GM19328 (cell line): ENCODE measurements at regions not wholly inside any gene's neighbourhood (a gene's known extent, or its start where the extent isn't known, plus 50 kb on each side); places are given as distances from the start of the nearest gene placed in this dataset.
A peak's percentile ranks its signal among the peaks of the same experiment; 100 is the strongest.

Experiments
- ATAC-seq: cut with Tn5 transposase; IDR thresholded peaks from one replicate; pipeline ENCODE4 v1.9.1; 2021; ENCODE audit warnings: mild to moderate bottlenecking, moderate library complexity; ENCODE audit not compliant: unreplicated experiment

DNA sequence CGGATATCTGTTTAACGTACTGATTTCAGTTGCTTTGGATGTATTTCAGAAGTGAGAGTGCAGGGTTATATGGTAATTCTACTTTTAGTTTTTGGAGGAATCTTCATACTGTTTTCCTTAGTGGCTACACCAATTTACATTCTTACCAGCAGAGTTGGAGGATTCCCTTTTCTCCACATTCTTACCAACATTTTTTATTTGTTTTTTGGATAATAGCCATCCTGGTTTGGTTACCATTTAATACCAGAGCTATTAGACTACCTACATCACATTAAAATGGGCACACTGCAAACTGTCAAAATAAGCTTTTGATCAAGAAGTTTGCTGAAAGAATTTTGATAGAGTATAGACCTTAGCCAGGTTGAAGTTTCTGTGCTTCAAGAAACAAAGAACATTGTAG lies 217.2 kb upstream of the CFAP20DC start:
- no peak for ATAC-seq

DNA sequence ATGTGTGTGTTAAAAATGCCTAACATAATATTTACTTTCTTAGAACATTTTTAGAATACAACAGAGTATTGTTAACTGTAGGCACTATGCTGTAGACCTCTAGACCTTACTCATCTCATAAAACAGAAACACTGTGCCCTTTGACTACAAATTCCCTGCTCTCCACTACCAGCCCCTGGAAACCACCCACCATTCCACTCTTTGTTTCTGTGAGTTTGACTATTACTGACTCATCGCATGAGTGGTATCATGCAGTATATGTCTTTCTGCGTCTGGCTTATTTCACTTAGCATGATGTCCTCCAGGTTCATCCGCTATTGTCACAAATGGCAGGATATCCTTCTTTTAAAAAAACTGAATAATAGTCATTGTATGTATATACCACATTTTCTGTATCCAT lies 216.7 kb upstream of the CFAP20DC start:
- no peak for ATAC-seq

DNA sequence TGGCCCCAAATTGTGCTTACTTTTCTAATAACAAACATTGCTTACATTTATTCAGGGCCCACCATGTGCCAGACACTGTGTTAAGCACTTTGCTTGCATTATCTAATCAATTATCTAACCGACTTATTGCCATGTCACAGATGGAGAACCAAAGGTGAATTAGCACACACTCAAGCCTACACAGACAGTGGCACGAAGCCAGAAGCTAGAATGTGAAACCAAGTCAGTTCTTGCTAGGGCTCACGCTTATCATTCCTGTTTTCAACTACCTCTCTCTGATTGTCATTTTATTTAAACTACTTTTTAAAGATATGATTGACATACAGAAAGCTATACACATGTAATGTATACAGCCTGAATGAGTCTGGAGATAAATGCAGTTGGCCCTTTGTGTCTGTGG lies 215.7 kb upstream of the CFAP20DC start:
- no peak for ATAC-seq

DNA sequence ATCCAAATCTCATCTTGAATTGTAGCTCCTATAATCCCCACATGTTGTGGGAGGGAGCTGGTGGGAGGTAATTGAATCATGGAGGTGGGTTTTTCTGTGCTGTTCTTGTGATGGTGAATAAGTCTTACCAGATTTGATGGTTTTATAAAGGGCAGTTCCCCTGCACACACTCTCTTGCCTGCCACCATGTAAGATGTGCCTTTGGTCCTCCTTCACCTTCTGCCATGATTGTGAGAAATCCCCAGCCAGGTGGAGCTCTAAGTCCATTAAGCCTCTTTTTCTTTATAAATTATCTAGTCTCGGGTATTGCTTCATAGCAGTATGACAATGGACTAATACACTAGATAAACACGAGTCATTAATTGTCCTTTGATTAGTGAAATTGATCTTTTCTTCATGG lies 214.5 kb upstream of the CFAP20DC start:
- no peak for ATAC-seq

DNA sequence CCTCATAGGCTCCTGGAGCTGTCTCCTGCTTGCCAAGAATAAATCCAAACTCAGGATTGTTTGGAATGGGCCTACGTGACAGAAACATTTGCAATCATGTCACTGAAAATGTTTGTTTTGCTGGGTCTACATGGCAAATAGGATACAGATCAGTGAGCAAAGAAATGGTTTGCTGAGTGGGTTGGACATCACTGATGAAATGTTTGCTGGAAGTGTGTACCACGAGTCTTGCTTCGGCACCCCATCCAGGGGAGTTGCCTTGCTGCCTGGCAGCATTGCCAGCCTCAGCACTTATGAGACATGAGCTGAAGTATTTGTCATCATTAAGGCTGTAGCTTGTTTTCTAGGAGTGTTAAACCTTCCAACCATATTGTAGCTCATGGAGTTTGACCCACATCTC lies 213.3 kb upstream of the CFAP20DC start:
- no peak for ATAC-seq

DNA sequence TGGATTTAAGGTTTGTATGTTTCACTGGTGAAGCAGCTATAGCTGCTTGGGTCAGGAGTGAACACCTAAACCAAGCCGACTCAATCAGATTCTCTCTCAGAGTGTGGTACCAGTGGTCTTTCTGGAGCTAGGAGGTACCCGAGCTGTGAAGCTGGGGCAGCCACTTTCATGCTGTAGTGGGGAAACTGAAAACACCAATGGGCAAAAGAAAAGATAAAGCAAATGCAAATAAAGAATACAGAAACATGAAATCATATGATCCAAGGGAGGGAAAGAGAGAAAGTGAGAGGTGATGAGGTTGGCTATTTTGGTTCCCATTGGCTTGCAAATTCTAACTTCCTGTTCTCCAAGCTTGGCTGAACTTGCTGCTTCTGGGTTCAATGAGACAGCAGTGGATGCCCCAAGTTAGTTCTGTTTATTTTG lies 212.3 kb upstream of the CFAP20DC start:
- peak; percentile 76 for ATAC-seq

DNA sequence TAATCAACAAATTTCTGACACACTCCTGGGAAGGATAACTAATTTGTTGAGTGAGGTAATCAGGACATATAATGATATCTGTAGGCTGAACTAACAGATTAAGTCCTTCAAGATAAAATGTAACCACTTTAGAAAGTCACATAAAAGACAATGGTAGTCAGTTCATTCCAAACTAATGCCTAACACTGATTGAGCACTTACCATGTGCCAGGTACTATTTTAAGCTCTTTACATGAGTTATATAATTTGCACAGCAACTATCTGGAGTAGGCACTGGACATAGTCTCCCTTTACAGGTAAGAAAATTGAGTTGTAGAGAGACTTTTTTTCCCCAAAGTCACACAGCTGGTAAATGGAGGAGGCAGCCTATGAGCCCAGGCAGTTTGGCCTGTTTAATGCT lies 211.2 kb upstream of the CFAP20DC start:
- ATAC-seq: no peak

DNA sequence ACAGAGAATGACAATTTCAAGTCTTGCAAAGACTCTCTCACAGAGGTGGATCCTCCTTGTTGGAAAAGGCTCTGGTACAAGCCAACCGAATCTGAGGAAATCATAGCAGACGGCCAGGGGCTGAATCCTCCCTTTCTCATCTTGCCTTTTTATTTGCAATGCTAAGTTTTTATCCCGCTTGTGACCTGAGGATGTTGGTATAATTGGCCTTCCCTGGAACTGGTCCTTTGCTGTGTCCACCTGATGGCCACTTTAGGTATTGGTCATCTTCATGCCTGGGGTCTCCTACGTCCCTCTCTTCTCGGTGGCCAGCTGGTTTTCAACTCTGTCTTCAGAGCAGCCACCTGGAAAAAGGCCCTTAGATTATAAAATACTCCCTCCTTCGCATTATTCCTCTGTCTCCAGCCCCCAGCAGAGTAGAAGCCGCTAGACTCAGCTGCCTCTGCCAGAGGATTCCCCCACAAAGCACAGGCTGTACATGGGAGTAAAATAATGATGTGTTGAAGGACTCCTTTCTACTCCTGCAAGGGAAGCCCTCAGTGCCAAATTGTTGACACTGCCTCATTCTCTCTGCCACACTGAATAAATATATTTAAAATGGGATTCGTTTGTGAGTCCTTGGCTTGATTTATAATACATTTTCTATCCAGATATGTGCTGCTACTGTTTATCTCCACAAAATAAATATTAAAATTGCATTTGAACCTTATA lies 208.9 kb upstream of the CFAP20DC start:
- ATAC-seq: no peak

DNA sequence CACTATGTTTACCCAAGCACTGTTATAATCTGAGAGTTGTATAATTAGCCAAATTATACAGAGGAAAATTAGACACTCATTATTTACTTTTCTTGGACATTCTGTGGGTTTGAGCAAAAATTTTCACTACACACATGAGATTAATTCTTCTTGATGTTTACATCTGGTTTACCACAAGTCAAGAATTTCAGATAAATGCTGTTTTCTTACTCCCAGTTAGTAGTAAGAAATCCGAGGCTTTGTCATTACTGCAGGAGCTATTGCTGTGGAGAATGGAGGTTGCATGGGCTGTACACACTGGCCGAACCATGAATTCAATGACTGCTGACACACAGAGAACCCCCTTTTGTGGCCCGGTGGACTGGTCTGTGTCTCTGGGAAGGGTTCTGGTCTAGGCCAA lies 207.7 kb upstream of the CFAP20DC start:
- no peak for ATAC-seq

DNA sequence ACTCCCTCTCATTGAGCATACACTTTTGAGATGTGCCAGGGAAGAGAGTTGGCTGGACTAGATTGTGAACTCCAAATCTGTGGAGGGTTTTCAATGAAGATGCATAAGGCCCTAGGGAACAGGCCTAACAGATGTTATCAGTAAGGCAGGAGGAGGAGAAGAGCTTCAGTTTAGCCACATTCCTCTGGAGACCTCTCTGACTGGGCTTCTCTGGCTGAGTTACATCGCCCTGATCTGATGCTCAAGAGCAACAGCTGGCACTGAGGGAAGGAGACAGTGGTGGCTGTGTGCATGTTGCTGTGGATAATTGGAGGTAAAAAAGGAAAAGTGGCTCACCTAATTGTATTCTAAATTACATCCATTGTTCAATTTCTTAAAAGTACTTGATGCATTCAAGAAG lies 206.4 kb upstream of the CFAP20DC start:
- ATAC-seq: no peak

DNA sequence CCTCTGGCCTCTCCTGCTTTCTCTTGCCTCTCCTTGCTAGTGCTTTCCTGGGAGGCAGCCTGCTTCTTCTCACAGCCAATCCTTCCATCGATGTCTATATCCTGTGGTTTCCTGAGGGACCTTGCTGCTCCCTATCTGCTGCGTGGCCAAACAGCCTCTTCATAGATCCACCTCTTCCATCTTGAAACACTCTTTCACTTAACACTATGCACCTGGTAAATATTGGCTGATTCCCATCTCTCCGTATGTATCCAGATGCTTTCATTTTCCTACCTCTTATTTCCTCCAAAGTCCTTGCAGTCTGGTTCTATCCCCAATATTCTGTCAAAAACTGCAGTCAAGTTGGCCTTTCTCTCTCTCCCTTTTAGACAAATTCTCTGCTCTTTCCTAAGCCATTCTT lies 205.2 kb upstream of the CFAP20DC start:
- ATAC-seq: no peak

DNA sequence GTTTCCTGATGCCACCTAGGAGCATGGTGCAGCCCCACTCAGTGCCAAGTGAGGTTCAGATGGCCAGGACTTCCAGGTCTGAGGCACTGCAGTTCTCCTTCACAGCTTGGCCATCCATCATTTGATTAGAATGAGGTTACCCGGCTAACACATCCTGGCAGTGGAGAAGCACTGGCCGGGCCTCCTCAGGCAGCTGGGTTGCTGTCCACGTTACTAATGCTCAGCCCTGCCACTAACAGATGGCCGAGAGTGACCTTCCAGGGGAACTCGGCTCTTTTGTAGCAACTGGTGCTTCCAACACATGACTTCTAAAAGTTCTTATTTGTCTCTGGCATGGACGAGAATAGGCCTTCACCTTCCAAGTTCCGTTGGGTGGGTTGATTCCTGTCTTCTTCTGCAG lies 204.6 kb upstream of the CFAP20DC start:
- ATAC-seq: no peak

DNA sequence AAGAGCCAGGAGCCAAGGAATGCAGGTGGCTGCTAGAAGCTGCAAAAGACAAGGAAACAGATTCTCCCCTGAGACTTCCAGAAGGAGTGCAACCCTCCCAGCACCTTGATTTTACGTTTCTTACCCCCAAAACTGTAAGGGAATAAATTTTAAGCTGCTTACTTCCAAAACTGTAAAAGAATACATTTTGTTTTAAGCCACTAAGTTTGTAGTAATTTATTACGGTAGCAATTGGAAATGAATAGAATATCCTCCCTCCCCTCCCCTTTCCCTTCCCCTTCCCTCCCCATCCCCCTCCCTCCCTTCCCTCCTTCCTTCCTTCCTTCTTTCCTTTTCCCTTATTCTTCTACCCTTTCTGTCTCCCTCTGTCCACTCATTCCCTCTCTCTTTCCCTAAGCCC lies 203.7 kb upstream of the CFAP20DC start:
- no peak for ATAC-seq

DNA sequence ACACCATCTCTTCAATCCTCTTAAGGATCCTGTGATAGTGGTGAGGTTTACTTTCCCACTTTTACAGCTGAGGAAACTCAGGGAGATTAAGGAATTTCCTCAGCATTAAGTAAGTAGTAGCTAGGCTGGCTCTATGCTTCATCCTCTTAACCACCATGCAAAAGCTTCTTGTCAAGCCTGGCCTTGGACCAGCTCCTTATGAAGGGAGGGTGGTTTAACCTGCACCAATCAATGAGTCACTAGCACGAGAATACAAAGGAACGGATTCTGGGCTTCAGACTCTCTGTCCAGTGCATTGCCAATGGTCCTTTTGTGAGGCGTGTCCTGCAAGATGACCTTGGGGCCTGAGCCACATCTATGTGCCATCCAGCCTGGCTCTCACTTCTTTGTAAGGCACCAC lies 202.0 kb upstream of the CFAP20DC start:
- ATAC-seq: no peak

DNA sequence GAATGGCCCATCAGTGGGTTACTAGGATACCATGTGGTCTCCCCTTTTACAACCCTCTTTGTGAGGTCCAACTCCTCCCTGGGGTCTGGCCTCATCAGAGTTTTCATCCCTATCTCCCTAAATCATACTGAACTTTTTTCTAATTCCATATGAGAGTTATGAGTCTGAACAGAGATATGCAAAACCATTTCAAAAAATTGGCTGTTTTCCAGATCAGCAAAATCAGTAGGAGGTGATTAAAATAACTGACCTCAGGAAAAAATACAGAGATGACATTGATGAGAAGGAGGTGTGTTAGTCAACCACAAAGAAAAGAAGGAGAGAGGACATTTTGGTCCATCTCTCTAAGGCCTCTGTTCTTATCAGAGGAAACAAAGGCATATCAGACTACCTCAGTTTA lies 200.8 kb upstream of the CFAP20DC start:
- ATAC-seq: no peak

DNA sequence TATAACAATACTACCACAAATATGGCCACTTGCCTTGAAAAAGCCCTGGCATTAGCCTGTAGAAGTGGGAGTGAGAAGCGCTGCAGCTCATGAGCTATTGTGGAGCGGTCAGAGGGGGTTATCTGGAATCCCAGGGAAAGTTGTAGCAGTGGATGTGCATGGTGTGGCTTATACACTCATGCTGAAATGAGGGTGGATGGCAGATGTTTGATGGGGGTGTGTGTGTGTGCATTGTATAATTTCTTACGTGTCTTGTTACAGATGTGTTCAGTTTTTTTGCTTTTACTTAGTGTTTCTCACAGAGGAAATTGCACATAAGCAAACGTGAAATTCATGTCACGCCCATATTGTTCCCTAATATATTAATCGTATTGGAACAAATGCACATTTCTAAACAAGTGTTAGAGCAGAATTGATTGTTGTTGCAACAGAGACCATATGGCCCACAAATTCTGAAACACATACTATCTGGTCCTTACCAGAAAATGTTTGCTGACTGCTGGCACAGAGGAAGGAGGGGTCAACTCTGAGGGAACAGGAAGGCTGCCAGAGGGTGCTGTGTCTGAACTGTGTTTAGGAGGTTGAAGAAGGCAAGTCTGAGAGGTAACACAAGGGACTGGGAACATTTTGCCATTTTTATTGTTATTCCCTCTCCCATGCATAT lies 200.0 kb upstream of the CFAP20DC start:
- no peak for ATAC-seq

DNA sequence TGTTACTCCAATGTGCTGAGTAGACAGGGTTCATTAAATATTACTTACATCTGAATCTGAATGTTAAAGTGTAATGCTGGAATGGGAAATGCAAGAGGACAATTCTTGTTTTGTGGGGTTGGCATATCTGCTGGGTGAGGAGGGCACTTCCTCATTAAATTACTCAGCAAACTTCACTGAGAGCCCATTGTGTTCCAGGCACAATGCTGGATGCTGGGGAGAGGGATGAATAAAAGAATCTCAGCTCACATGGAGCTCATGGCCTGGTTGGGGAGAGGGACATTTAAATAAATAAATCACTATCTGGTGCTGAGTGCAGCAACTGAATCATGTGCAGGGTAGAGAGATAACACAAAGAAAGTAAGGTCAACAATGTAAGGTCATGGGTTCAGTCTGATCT lies 199.2 kb upstream of the CFAP20DC start:
- no peak for ATAC-seq

DNA sequence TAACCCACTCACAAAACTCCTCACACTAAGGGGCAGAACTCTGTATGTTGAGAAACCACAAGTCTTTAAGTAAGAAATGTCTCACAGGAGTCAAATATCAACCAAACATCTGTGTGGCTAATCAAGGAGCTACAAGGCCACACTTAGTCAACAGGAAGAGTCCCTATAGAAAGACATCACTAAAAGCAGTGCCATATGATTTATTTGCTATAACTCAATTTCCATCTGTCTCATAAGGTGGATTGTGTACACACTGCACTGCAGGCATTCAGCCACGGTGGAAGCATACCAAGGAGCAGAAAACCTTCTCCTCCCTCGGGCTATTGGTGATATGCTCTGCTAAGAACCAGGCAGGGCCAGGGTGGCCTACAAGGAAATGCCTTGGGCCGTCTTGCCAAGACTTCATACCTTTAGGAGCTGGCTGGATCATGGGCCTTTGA lies 197.6 kb upstream of the CFAP20DC start:
- ATAC-seq: peak; percentile 54

DNA sequence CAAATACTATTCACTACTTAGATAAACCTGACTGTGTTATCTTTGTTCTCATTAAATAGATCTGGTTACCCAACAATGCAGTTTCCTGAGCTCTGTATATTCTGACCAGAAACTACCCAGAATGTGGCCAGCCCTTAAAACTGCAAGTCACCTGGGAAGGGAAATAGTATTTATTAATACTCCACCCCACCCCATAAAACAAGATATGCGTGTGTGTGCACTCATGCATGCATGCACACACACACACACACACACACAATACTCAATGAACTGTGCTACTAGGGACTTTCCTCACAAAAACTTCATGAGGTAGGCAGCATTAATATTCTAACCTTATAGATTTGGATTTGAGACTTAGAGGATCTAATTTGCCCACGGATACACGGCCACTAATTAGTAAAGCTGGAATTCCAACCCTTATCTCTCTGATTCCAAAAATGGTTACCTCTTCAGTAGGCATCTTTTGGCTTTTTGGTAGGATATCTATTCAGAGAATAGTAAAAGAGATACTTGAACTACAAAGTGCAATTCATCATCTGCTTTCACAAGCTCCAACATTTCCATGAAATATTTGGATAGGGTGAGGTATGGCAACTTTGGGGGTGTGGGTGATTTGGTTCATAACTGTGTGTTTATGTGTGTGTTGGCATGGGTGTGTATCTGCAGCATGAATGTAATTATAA lies 197.0 kb upstream of the CFAP20DC start:
- ATAC-seq: peak; percentile 56

DNA sequence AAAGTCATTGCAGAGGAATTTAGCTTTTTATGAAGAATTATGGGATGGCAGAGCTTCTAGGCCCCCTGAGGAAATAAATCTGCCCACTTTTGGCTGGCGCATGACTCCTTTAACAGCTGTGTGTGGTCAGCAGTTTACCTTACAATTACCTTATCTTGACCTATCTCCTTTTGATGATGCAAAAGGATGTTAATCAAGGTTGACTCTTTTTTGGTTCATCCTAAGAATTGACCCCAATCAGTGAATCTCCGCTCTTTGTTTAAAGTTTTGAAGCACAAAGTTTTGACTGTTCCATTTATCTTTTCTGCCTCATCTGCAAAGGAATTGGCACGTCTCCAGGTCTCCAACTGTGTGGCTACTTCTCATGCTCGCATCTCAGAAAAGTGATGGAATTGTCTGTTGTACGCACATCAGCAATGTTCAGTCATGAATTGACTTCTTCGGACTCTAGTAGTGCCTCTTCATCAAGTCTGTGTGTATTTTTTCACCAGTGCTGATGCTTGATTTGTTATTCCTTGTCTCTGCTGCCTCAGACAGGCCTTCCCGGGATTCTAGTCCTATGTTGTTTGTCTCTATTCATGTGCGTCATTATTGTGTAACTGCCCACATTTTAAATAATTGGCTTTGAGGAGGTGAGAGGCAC lies 196.2 kb upstream of the CFAP20DC start:
- ATAC-seq: no peak

DNA sequence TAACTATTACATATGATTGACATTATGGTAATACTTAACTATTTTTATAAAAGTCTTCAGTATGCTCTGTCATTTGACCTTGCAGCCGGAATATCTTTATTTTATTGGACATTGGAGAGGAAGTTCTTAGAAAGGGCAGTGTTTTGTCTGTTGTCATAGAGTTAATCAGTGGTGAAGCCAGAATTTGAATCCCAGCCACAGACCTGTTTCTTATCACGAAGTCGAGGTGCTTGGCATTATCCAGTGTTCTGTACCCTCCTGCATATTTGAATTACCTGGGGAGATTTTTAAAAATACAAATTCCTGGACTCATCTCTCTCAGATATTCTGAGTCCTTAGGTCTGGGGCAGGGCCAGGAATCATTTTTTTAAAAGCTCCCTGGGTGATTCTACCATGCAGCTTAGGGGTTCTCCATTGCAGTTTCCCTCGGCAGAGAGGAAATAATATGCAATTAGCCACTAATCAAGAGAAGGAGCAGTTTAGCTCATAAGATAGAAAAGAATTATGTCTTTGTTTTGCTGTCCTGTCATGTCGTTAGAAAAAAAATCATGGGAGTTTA lies 195.6 kb upstream of the CFAP20DC start:
- ATAC-seq: no peak
